GM18502 (cell line): ENCODE measurements at regions not wholly inside any gene's neighbourhood (a gene's known extent, or its start where the extent isn't known, plus 50 kb on each side); places are given as distances from the start of the nearest gene placed in this dataset.
"Not testable (repeated sequence)": the region's sequence is repeated elsewhere in the genome, so short reads cannot be mapped to it uniquely, and the experiment has no call there.

ENCODE experiments used
- ATAC-seq: cut with Tn5 transposase; IDR thresholded peaks from one replicate; pipeline ENCODE4 v1.9.1; 2021; ENCODE audit warnings: mild to moderate bottlenecking; ENCODE audit not compliant: unreplicated experiment, poor library complexity

GRCh38 chr3:191727338-191727737, 266.4 kb downstream of the PYDC2 start:
- no peak for ATAC-seq

DNA sequence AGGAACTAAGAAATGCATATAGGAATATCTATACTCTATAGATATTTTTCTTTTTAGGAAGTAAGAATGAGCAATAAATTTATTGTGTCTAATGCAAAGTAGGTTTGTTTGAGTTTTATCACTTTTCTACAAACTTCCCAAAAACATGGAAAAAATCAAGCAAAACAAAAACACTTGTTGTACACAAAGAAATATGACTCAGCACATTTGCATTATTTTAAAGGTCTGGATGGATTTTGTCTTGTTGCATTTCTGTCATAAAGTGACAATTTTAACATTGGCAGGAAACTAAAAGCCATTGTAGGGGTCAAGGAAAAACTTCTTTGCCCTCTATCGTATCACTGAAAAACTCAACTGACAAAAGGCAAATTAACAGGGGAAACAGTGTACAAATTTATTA, 267.2 kb downstream of the PYDC2 start:
- ATAC-seq: no peak

DNA sequence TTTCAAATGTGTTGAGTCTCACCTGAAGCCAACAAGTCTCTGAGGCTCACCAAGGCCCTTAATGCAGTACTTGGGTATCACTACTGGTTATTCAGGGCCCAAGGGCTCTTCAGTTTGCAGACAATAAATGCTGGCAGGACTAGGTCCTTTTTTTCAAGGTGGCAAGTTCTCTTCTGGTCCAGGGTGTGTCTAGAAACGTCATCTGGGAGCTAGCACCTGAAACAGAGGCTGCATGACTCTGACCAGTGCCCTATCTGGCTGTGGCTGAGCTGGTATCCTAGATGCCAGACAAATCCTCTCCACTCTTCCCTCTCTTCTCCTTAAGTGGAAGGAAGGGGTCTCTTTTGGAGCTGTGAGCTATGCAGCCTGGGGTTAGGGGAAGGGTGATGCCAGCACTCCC, 276.8 kb downstream of the PYDC2 start:
- ATAC-seq: no peak

- no peak for ATAC-seq
Observed at GRCh38 chr3:191740712-191741111, 279.7 kb downstream of the PYDC2 start.

DNA sequence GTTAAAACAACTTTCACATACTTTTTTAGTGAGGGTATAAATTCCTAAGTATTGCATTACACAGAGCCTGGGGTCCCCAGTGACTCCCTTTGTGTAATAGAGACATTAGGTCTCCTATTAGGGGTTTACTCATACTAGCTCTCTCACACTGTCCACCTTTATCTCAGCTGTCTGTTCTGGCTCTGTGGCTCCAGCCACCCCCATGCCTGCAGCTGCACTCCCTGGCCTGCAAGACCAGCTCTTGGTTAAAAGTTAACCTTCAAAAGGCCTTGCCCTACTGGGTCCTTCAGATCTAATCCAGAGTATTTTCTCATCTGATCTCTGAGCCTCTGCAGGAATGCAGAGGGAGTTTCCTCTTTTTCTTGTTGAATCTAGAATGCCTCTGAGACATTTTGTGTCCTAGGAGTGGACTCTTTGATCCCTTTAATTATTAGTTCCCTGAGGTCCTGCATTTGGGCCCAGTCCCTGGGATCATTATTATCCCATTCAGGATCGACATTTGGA, 280.9 kb downstream of the PYDC2 start:
- ATAC-seq: not testable (repeated sequence)

GRCh38 chr3:191743283-191743682, 282.3 kb downstream of the PYDC2 start:
- no peak for ATAC-seq

- ATAC-seq: no peak
Observed at GRCh38 chr3:191750618-191751017, 289.7 kb downstream of the PYDC2 start.

- no peak for ATAC-seq
Observed at GRCh38 chr3:191753196-191753595, 292.2 kb downstream of the PYDC2 start.

DNA sequence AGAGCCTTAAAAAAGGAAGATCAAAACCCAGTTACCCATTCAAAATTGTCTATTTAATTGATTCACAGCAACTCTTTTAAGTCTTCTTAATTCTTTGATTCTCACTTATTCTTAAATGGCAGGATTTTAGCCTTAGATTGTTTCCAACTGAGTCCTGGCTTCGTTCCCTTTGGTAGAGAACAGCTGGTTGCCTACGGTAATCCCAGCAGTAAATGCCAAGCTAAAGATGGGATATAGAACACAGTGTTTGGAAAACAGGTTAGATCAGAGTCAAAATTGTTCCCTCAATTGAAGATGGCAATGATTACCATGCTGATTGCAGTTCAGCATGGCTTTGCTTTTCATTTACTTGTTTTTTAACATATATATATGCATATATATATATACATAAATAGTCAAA, 300.9 kb downstream of the PYDC2 start:
- no peak for ATAC-seq

DNA sequence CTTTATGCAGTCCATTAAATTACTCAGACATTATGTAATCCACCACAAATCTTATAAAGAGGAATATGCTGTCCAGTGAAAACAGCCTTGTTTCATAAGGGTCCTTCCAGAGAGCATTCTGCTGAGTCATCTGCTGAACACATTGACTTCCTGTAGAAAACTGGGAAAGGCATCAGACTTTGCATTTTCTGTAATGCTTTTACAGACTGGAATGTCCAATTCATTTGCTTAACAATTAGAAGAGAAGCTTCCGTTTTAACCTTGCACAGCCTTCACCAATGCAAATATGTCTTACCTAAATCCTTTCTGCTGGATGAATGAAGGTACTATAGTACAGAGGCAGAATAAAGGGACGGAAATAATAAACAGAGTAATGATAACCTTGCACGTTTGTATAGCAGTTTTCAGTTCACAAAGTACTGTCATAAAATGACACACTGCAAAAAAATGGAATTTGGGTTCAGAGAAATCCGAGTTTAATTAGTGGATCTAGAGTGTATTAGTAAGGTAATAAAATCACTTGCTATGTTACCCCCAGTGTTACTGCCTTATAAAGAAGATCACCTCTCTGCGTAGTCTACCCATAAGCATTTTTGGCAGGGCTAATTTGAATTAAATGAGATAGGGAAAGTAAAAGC, 301.5 kb downstream of the PYDC2 start:
- no peak for ATAC-seq

DNA sequence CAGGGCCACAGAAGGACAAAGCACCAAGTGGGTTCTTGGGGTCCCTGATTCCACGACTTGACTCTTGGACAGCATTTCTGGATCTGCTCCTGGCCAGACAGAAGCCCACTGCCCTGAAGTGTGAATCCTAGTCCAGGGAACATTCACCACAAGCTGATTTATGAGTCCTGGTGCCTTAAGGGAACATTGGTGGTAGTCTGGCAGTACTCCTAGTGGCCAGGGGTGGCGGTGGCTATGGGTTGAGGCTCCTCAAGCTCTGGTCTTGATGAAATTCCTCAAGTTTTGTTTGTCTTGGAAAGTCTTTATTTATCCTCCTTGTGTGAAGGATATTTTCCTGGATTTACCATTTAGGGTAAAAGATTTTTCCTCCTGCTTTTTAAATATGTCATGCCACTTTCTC, 307.5 kb downstream of the PYDC2 start:
- peak; percentile 44 for ATAC-seq

DNA sequence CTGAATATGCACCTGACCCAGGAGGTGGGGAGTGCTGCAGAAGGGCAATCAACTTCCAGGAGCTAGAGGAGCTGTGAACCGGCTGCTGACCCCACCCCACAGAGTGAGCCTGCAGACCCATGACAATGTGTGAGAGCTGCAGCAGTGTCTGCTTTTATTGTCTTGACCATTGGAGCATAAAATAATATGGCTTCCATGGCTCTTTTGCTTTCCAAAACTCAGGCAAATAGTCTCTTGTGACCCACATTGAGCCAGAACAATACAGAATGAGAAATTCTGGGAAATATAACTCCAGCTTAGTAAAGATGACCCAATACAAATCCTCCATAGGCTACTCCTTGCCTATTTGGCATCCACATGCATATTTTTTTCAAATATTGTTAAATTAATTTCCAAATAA, 309.6 kb downstream of the PYDC2 start:
- ATAC-seq: no peak

GRCh38 chr3:191774485-191774884, 313.5 kb downstream of the PYDC2 start:
- no peak for ATAC-seq

GRCh38 chr3:191775451-191776233, 314.7 kb downstream of the PYDC2 start:
- ATAC-seq: no peak

DNA sequence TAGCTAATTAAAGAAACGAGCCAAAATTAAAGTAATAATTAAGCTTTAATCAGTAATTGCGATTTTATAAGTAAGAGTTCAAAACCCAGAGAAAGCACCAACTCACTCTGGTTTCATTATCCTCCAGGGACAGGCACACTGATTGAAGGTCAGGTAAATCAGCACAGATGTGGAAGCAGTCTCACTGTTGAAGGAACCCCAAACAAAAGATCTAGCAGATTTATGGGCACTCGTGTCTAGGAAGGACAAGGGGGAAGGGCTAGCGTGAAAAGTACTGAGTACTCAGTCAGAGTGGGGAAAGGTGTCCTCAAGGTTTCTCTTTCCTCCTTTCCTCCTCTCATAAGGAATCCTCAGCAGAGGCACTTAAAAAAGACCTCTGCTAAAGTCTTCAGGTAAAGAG, 320.1 kb downstream of the PYDC2 start:
- ATAC-seq: no peak

DNA sequence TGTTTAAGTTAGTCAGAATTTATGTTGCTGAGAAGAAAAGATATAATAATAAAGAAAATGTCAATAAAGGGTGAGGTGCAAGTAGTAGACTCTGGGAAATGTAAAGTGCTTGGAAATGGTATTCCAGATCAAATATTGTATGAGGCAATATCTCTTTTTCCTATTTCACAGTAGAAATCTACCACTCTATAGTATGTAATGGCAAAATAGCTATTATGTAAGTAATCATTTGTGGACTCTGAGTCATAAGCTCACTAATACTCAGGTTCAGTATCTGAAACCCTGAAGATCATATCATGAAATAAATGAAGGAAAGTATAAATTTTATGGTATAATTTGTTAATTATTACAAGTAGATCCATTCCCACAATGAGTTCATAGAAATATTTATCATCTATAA, 322.1 kb downstream of the PYDC2 start:
- no peak for ATAC-seq

- ATAC-seq: no peak
Observed at GRCh38 chr3:191790934-191791333, 330.0 kb downstream of the PYDC2 start.

DNA sequence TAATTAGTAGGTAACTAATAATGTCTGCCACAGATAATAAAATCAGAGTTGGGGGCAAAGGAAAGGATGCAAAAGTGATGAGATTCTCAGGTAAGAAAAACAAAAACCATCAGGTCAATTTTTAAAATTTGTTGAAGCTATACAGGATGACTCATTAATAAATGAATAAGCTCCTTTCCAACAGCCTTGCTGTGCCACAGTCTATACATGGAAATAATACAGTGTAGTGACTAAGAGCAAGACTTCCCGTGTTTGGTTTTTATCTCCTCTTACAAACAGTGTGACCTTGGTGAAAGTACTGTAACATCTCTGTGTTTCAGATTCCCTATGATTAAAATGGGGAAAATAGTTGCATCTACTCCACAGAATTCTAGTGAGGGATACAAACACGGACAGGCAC, 331.6 kb downstream of the PYDC2 start:
- ATAC-seq: no peak

DNA sequence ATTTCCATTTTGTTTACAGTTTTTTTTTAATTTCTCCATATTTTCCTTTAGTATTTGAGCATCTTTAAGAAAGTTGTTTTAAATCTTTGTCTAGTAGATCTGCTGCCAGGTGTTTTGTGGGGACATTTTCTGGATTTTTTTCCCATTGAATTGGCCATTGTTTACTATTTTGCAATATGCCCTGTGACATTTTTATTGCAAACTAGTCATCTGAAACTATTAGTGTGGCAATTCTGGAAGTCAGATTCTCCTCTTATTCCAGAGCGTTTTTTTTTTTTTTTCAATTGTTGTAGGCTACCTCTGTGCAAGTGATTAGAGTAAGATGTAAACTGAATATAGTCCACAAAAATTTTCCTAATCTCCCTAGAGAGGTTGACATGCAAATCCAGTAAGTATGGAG, 334.2 kb downstream of the PYDC2 start:
- ATAC-seq: no peak

- no peak for ATAC-seq
Observed at GRCh38 chr3:191797271-191797670, 336.3 kb downstream of the PYDC2 start.

- ATAC-seq: no peak
Observed at GRCh38 chr3:191802671-191803070, 341.7 kb downstream of the PYDC2 start.

- ATAC-seq: no peak
Observed at GRCh38 chr3:191804935-191805334, 344.0 kb downstream of the PYDC2 start.
